ENCODE measurements at regions not wholly inside any gene's neighbourhood (a gene's known extent, or its start where the extent isn't known, plus 50 kb on each side); places are given as distances from the start of the nearest gene placed in this dataset.

DNA sequence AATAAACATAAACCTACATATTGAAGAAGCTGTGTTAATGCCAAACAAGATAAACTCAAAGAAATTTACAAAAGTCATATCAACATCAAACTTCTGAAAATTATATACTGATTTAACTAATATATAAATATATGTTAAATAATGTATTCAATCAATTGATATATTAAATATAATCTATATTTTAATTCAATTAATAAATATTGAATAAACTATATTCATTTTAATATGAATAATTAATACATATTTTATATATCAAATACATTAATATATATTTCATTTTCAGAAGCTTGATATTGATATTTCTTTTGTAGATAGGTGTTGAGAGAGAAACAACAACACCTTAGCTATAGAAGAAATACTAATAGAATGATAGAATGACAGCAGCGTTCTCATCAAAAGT, 768.1 kb downstream of the MECOM start:
- TF ChIP-seq, protein P1, sequence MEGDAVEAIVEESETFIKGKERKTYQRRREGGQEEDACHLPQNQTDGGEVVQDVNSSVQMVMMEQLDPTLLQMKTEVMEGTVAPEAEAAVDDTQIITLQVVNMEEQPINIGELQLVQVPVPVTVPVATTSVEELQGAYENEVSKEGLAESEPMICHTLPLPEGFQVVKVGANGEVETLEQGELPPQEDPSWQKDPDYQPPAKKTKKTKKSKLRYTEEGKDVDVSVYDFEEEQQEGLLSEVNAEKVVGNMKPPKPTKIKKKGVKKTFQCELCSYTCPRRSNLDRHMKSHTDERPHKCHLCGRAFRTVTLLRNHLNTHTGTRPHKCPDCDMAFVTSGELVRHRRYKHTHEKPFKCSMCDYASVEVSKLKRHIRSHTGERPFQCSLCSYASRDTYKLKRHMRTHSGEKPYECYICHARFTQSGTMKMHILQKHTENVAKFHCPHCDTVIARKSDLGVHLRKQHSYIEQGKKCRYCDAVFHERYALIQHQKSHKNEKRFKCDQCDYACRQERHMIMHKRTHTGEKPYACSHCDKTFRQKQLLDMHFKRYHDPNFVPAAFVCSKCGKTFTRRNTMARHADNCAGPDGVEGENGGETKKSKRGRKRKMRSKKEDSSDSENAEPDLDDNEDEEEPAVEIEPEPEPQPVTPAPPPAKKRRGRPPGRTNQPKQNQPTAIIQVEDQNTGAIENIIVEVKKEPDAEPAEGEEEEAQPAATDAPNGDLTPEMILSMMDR (IDR thresholded peaks at IDR 0.05), result no peak
- TF ChIP-seq POLR2AphosphoS5 (IDR thresholded peaks at IDR 0.05), result no peak
- TF ChIP-seq POLR2A (IDR thresholded peaks at IDR 0.05), result no peak

Data from upper lobe of left lung (tissue), 4 donors.